Inferior parietal cortex (tissue), 1 donor: ENCODE measurements at regions not wholly inside any gene's neighbourhood (a gene's known extent, or its start where the extent isn't known, plus 50 kb on each side); places are given as distances from the start of the nearest gene placed in this dataset.
A peak's percentile ranks its signal among the peaks of the same experiment; 100 is the strongest.

Experiments used
- DNase-seq: peaks from one replicate; pipeline ENCODE4 v3.0.0-alpha.2; 2016; ENCODE audit errors: extremely low spot score

DNA sequence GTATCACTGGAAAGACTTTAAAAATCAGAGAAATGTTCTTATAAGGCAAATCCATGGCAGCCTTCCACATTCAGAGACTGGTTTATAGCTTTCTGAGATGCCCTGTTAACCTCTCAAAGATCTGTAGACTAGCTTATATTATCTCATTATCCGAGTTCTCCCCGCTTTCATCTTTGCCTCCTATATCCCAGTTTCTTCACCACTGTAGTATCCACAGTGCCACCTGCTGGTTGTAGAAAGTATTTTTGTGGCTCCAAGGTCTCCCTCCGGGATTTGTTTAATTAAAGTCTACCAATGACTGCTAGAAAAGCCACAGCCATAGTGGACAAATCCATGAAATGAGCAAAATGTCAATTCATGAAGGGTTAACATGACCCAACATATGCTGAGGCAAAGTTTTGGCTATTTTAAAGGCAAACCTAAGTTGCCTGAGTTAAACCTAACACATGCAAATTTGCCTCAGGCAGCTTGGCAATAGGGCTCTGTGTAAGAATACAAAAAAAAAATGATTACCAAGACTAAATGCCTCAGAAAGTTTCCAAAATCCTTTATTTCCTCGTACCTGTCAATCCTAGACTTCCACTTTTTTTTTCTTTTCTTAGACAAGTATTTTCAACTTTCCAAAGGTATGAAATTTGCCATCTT, 218.8 kb upstream of the BMP4 start:
- DNase-seq = peak; percentile 94

DNA sequence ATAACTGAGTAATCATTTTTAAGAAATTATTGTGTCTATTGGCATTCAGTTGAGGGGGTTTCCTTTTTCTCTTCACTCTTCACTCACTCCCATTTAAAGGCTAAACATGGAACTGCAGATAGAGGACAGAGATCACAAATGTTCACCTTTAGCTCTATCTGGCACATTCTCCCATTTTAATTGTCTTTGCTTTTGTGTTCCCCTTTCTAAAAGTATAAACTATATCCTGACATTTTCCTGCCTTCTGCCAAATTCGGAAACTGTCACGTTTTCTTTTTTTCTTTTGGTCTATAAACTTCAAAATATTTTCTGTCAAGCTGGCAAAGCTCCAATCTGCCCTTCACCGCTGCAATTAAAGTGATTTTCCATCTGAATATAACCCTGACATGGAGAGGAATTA, 219.8 kb upstream of the CDKN3 start:
- DNase-seq = no peak

DNA sequence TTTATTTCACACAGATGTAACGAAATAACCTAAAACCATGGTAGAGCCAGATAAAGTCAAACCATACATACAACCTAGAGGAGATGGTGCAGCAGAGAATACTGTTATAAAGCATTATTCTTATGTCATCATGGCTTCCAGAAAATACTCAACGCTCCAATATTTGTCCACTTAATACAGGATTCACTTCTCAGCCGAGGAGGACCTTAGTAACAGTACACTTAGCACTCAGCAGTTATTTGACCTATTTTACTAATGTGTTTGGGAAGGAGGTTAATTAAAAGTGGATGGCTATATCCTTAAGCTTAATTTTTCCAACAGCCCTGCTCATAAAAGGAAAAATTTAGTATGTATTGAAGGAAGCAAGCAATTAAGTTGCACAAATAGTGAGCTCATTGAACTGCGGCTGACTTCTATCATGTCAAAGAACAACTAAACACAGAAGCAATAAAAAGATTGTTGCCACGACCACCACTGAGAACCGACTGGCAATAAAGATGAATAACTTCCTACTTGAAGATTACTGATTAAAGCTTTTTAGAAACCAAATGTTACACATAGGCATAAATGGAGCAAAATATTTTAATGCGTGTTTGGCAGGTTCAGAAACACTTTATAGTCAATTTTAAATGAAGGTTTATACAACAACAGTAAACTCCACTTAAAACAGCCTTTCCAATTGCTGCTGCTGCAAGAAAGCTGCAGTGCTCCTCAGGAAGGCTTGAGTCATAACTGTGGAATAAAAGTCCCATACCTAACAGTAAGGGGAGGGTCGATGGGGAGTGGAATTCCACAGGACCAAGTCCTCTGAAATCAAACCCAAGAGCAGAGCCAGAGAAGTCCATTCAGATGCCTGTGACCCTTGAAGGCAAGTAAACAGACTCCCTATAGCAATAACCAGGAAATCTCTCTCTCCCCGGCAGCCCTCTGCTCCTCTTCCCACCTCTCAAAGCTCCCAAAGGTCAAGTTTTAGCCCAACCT, 218.9 kb upstream of the CDKN3 start:
- DNase-seq = no peak

DNA sequence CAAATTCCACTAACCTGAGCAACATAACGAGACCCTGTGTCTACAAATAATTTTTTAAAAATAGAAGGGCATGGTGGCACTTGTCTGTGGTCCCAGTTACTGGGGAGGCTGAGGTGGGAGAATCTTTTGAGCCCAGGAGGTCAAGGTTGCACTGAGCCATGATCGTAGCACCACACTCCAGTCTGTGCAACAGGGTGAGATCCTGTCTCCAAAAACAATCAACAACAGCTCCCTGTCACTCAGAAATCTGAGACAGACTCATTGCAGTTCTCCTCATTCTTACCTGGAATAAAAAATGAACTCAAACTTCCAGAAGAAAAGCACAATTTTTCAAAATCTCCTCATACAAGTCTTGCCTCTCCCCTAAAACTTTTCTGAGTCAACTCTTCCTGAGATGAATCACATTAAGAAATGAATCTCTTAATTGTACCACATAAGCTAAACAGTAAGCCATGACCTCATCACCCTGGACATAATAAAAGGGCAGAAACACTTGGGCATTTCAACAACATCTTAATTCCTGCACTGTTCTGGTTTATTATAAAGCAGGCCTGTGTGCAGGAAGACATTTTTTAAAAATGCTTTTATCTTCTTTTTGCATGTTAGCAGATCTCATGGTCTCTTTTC, 214.3 kb upstream of the CDKN3 start:
- DNase-seq = no peak

DNA sequence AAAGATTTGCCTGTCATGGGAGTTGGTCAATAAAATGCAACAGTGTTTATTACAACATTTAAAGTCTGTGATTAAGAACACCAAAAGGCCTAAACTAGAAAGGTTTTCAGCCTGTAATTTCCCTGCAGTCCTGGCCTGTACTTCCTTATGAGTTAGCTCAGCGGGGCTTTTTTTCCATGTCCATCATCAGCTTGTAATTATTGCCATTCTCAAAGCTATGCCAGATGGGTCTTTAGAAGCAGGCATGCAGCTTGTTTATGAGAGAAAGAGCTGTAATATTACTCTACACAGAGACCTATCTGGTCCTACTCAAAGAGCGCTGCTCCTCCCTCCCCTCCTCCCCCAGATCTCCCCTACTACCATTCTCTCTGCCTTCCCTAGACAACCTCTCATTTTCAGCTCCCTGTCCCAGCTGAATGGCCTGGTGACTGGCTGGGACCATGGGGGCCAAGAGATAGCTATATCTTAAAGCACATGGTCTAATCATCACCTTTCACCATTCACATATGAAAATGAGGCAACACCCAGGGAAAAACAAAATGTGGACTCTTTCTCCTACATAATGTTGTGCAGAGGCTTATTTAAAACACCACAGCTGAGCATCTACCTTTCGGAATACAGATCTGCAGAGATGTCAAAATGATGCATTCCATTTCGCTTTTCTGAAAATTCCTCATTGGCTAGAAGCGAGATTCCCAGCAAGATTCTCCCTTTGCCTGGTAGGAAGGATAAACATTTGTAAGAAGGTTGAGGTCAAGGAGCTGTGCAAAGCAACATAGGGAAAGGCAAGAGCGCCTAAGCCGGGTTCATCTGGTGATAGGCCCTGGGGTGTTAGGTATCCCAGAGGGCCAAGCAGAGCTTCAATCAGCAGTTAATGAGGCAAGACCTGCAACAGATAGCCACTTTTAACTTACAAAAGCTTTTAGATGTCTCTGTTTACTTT, 209.7 kb upstream of the CDKN3 start:
- DNase-seq = no peak

DNA sequence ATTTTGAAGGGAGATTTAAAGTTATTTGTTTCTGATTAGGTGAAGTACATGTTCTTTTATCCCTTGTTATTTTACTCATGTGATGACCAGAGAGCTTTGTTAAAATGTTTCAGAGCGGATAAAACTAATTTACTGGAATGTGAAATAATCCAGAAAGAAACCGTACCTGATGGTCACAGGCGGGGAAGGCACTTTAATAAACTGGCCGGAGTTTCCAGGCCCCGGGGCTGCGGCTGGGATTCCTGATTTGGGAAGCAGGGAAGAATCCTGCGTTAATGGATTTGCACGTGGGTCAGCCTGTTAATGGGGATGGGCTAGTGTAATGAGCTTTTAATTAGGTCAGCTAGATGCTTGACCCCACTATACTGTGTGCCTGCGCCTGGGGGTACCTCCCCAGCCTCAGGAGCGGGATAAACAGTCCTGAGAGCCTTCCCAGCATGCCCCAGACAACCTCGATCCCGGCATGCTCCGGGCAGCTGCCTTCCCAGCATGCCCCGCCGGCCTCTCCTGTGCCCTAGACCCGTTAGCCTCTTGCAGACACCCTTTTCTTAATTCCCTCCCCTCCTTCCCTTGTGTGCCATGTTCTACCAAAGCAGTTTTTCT, 208.6 kb upstream of the CDKN3 start:
- DNase-seq = no peak

DNA sequence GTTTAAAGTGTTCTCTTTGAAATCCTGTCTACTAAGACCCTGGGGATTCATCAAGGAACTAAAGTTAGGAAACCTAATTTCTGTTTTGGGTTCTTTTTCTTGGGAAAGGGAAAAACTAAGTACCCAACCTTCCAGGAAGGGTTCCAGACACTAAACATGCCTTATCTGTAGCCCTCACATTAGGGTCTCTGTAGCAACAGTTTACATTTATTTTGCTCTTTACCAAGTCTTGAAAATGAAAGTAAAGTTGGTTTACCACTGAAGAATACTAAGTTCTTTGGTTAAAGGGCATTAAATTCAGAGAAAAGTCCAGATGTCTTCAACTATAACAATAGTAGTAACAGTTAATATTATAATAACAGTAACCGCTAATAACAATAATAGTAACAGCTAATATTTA, 207.5 kb upstream of the CDKN3 start:
- no peak for DNase-seq

DNA sequence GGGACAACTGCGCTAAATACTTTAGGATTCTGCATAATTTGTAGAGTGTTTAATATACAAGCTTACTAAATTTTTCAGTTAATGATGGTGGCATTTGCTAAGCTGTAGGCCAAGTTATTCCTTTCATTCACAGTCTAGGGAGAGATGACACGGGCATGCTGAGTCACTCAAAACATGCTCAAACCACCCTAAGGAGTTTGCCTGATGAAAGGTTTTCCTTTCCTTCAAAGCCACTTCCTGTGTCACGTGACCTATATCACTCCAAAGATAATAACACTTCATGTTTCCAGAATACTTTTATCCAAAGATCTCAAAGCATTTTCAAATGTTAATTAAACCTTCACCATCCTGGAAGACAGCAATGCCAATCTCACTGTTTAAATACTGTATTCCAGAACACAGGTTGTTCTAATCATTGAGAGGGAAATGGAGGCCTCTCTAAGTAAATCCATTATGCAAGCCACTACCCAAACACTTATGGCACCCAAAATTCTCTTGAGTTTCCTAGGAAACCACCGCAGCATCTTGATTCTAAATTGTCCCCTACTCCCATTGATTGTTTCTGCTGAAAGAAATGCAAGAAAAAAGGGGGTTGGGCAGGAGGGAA, 207.0 kb upstream of the CDKN3 start:
- no peak for DNase-seq

DNA sequence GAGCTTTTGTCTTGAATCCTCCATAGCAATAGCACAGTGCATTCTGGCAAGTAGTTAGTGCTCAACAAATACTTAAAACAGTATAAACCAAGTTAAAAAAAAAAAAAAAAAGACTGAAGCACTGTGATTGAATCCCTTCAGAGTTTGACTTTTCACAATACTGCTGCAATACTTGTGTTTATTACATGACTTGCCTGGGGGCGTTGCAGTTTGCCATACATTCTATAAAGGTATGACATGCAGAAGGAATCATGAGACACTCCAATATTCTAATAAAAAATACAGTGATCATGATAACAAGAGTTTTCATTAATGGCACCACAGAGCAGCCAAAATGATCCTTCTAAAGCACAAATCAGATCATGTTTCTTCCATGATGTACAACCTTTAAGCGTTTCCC, 205.0 kb upstream of the CDKN3 start:
- DNase-seq = no peak

DNA sequence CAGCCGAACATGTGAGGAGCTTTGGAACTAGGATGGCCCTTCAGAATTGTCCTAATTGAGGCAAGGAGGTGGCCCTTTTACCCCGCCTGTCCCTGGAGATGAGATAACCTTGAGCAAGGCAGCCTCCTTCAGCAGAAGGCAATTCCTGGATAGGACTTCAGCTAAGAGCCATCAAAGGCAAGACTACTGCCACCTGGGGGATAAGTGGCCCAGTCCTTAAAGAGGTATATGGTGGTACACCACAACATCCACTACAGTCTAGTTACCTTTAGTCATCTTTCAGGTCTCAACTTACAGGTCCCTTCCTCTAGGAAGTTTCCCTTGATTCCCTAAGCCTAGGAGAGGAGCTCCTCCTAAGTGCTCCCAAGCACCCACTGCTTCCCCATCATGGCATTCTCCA, 204.2 kb upstream of the CDKN3 start:
- no peak for DNase-seq

DNA sequence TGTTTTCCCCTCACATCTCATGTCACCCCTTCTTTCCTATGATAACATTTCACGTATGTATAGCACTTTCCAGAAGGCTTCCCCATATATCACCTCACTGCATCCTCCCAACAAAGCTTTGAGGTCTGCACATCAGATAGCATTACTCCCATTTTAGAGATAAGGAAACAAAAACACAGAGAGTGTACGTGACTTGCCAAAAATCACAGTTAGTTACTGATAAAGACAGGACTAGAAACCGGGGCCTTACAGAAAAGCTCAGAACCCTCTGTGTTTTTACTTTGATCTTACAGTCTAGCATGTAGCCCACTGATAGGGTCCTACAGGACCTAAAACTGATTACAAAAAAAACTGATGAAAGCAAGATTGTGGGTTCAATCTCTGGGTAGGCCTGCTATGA, 202.9 kb upstream of the CDKN3 start:
- DNase-seq = no peak

DNA sequence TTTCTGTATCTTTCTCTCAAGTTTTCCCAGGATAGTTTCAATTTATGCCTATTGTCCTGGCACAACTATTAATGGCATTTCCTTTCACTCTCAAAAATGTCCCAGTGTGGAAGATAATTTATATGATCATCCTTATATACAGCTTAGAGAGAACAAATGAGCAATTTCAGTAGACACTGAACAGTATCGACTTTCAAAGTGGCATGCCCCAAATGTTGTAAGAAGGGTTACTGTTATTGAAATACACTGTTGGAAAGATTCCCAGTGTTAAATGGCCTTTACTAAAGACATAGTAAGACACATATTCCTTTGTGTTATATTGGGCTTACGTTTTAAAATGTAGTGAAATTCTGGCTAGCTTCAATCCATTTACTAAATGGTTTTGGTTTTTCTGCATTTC, 202.3 kb upstream of the CDKN3 start:
- no peak for DNase-seq

DNA sequence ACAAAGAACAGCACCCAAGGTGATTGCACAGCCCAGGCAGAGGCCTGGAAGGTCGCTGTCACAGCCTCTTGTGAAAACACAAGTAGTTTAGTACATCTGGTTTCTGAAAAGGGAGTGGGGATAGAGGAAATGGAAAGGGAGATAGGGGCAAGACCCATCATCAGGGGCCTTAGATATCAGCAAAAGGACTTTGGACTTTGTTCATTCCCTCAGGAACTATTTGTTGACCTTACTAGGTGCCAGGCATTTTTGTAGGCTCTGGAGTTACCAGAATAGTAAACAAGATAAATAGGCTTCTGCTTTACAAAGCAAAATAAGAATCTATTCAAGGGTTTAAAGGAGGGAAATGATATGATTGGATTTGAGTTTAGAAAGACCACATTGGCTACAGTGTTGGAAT, 199.4 kb upstream of the CDKN3 start:
- no peak for DNase-seq

DNA sequence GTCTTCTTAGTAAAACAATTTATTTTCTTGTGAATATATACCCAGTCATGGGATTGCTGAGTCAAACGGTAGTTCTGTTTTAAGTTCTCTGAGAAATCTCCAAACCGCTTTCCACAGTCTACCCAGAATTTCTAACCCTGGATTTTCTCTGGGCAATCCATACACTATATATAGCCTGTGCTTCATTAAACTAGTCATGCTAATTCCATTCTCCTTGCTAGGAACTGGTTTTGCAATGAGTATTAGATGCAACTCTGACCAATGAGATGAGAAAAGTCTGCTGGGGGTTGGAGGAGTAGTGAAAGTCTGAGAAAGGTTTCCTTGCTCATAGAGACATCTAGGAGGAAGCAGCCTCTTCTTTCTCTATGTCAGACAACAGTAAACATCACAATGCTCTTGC, 196.1 kb upstream of the CDKN3 start:
- DNase-seq = no peak

DNA sequence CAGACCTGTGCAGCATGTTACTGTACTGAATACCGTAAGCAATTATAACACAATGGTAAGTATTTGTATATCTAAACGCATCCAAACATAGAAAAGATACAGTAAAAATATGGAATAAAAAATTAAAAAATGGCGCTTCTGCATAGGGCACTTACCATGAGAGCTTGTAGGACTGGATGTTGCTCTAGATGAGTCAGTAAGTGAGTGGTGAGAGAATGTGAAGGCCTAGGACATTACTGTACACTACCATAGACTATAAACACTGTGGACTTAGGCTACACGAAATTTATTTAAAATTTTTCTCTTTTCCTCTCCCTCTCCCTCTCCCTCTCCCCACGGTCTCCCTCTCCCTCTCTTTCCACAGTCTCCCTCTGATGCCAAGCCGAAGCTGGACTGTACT, 194.5 kb upstream of the CDKN3 start:
- DNase-seq = no peak

DNA sequence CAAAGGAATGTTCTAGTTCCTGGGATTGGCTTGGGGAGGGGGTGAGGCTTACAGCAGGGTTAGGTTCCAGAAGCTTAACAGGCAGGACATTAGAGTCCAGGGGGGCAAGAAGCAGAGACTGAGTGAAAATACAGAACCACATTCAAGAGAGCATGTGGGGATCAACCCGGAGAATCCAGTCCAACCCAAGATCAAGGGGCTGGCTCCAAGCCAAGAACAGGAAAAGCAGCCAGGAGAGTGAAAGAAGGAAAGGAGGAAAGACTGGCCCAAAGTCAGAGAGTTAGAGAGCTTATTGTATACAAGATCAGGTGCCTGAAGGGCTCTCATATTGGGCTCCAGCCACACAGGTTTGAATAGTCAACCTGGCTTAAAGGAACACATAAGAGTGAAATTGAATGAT, 190.3 kb upstream of the CDKN3 start:
- no peak for DNase-seq

DNA sequence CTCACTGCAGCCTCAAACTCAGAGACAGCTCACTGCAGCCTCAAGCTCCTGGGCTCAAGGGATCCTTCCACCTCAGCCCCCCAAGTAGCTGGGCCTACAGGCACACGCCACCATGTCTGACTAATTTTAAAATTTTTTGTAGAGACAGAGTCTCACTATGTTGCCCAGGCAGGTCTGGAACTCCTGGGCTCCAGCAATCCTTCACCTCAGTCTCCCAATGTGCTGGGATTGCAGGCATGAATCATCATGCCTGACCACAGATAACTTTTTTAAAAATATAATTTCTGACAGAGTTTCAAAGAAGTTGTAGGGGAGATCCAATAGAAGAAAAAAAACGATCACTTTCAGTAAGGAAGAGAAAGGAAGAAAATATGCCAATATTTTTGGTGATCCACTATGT, 189.7 kb upstream of the CDKN3 start:
- DNase-seq = no peak

DNA sequence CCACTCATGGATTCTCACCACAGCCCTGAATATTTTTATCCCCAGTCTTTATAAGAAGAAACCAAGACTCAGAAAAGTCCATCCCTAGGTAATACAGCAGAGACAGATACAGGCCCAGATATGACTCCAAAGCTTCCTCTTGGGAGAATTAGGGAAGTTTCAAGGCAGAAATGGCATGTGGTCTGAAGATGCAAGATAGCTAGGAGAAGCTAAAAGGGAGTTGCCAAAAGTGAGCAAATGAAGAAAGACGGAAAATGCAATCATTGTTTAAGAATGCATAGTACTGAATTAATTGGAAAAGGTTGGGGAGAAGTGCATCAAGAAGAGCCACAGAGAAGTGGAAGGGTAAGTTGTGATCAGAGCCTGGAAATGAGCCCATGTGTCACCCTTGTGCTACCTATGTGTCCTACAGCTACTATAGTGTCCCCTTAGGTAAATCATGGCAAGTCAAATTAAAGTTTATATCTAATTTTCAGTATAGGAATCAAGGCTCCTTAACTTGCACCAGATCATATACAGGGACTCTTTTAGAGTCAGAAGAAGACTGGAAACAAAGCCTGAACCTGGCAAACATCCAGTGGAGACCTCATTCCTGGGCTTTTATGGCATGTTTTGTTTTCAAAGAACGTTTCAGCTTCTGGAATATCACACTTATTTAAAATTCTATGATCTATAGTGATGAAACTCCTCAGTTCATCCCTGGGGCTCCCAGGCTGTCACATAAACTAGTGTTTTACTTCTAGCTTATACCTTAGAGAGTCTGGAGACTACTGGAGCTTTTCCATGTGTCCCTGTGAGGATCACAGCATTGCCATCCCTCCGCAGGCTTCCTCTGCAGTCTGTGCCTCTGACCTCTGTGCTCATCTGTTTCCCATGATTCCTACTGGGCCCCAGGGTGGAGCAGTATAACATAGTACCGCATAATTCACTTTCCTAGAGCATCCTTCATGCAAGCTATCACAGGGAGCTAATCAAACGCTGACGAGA, 189.0 kb upstream of the CDKN3 start:
- DNase-seq = no peak

DNA sequence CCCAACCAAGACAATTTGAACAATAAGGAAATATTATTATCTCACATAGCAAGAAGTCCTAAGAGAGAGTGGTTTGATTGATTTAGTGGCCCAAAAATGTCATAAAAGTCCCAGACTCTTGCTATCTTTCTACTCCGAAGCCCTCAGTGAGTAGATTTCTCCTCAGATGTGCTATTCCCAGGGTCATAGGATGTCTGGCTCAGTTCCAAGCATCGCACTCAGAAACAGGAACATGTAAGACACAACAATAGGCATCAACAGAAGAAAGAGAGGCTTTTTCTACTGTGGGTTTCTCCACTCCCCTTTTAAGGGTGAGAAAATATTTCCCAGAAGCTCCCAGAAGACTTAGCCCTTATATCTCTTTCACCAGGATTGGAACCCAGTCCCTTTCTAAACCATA, 188.1 kb upstream of the CDKN3 start:
- no peak for DNase-seq
